Astrocyte (in vitro differentiated cells and primary cell): ENCODE measurements at regions not wholly inside any gene's neighbourhood (a gene's known extent, or its start where the extent isn't known, plus 50 kb on each side); places are given as distances from the start of the nearest gene placed in this dataset.

Experiments used
- DNase-seq: peaks from one replicate; pipeline ENCODE4 v3.0.0-alpha.2; 2010; ENCODE audit warnings: low read depth
- FAIRE-seq: peaks from 2 replicates; lab custom pipeline; 2011; peaks lifted over from hg19 to GRCh38; lab: Jason Lieb, UNC
- H2AFZ ChIP-seq: 2 replicates; pipeline ENCODE4 v1.6.0; 2012; ENCODE audit warnings: low read depth, low read length, inconsistent platforms
- H3K27ac ChIP-seq: 2 replicates; pipeline ENCODE4 v1.5.1; 2011; ENCODE audit warnings: low read depth, low read length, inconsistent platforms
- H3K27me3 ChIP-seq: 2 replicates; pipeline ENCODE4 v1.6.0; 2011; ENCODE audit warnings: low read length, inconsistent platforms; ENCODE audit not compliant: insufficient read depth
- H3K36me3 ChIP-seq: 2 replicates; pipeline ENCODE4 v1.5.1; 2011; ENCODE audit warnings: low read length, inconsistent platforms; ENCODE audit not compliant: insufficient read depth
- H3K4me1 ChIP-seq: 2 replicates; pipeline ENCODE4 v1.5.1; 2011; ENCODE audit warnings: low read length, inconsistent platforms; ENCODE audit not compliant: insufficient read depth
- H3K4me2 ChIP-seq: 2 replicates; pipeline ENCODE4 v1.6.0; 2012; ENCODE audit warnings: low read length, inconsistent platforms
- H3K4me3 ChIP-seq: 2 replicates; pipeline ENCODE4 v1.5.1; 2011; ENCODE audit warnings: low read depth, mild to moderate bottlenecking, low read length, inconsistent platforms; ENCODE audit not compliant: insufficient read depth
- H3K79me2 ChIP-seq: 2 replicates; pipeline ENCODE4 v1.6.0; 2012; ENCODE audit warnings: mild to moderate bottlenecking, low read length, inconsistent platforms; ENCODE audit not compliant: insufficient read depth
- H3K9ac ChIP-seq: 2 replicates; pipeline ENCODE4 v1.6.0; 2012; ENCODE audit warnings: mild to moderate bottlenecking, low read length, inconsistent platforms
- H3K9me3 ChIP-seq: 2 replicates; pipeline ENCODE4 v1.5.1; 2012; ENCODE audit warnings: low read depth, mild to moderate bottlenecking, low read length, inconsistent platforms; ENCODE audit not compliant: insufficient read depth
- H4K20me1 ChIP-seq: 2 replicates; pipeline ENCODE4 v1.6.0; 2012; ENCODE audit warnings: low read length, inconsistent platforms; ENCODE audit not compliant: insufficient read depth
- H3K27ac Mint-ChIP-seq: one replicate; pipeline ENCODE4 v1.8.0; 2021; ENCODE audit warnings: mild to moderate bottlenecking, mixed read lengths; ENCODE audit not compliant: unreplicated experiment
- H3K27me3 Mint-ChIP-seq: one replicate; pipeline ENCODE4 v1.8.0; 2021; ENCODE audit warnings: low read depth, mixed read lengths; ENCODE audit not compliant: unreplicated experiment
- H3K36me3 Mint-ChIP-seq: one replicate; pipeline ENCODE4 v1.8.0; 2021; ENCODE audit warnings: low read depth, mixed read lengths; ENCODE audit not compliant: unreplicated experiment
- H3K4me1 Mint-ChIP-seq: one replicate; pipeline ENCODE4 v1.8.0; 2021; ENCODE audit warnings: low read depth, mixed read lengths; ENCODE audit not compliant: unreplicated experiment
- H3K4me3 Mint-ChIP-seq: one replicate; pipeline ENCODE4 v1.8.0; 2021; ENCODE audit warnings: mild to moderate bottlenecking, moderate library complexity, mixed read lengths; ENCODE audit not compliant: unreplicated experiment
- H3K9me3 Mint-ChIP-seq: one replicate; pipeline ENCODE4 v1.8.0; 2021; ENCODE audit warnings: mild to moderate bottlenecking, mixed read lengths; ENCODE audit not compliant: unreplicated experiment
- EZH2 ChIP-seq: IDR thresholded peaks from 2 replicates; pipeline ENCODE4 v1.6.1; 2012; ENCODE audit warnings: mild to moderate bottlenecking, low read length, inconsistent platforms; ENCODE audit not compliant: insufficient read depth
- TF ChIP-seq, protein P1 (sequence below): IDR thresholded peaks from 2 replicates; pipeline ENCODE4 v1.5.1; 2011; ENCODE audit warnings: low read depth, mild to moderate bottlenecking, inconsistent platforms, low read length, moderate library complexity; ENCODE audit not compliant: insufficient read depth

DNA sequence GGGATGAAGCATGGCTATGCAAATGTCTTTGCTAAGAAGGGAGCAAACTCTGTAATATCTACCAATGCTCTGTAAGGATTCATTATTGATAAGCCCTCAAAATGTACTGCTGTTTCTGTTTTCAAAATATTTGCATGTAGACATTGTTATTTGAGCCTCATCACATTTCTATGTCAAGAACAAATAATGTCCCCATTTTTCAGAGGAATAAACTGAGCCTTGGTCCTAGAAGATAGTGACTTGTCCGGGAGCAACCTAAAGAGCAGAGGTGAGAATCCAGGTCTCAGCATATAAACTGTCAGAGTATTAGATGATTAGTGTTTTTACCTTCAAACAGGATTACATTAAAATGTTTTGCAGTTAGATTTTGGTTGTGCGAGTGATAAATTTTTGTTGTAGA, 125.5 kb upstream of the SRRM4 start:
- Histone ChIP-seq H3K4me3 (no peak overlapping the region), H3K9ac (no peak overlapping the region), H3K9me3 (peaks cover 6% of the 10 kb centered on the region), H4K20me1 (no peaks in the 10 kb centered on the region), H3K36me3 (no peaks in the 10 kb centered on the region), H2AFZ (no peak overlapping the region), H3K27ac (no peak overlapping the region), H3K27me3 (no peaks in the 10 kb centered on the region), H3K4me1 (no peaks in the 10 kb centered on the region), H3K4me2 (no peak overlapping the region), H3K79me2 (no peaks in the 10 kb centered on the region)
- H3K4me3 Mint-ChIP-seq: no peak overlapping the region
- H3K27me3 Mint-ChIP-seq: peaks cover 28% of the 10 kb centered on the region
- DNase-seq: no peak
- no peaks in the 10 kb centered on the region for H3K4me1 Mint-ChIP-seq
- FAIRE-seq: no peak
- H3K27ac Mint-ChIP-seq: no peak overlapping the region
- TF ChIP-seq, protein P1, sequence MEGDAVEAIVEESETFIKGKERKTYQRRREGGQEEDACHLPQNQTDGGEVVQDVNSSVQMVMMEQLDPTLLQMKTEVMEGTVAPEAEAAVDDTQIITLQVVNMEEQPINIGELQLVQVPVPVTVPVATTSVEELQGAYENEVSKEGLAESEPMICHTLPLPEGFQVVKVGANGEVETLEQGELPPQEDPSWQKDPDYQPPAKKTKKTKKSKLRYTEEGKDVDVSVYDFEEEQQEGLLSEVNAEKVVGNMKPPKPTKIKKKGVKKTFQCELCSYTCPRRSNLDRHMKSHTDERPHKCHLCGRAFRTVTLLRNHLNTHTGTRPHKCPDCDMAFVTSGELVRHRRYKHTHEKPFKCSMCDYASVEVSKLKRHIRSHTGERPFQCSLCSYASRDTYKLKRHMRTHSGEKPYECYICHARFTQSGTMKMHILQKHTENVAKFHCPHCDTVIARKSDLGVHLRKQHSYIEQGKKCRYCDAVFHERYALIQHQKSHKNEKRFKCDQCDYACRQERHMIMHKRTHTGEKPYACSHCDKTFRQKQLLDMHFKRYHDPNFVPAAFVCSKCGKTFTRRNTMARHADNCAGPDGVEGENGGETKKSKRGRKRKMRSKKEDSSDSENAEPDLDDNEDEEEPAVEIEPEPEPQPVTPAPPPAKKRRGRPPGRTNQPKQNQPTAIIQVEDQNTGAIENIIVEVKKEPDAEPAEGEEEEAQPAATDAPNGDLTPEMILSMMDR: no peak
- TF ChIP-seq EZH2: no peak
- no peaks in the 10 kb centered on the region for H3K36me3 Mint-ChIP-seq
- no peaks in the 10 kb centered on the region for H3K9me3 Mint-ChIP-seq

DNA sequence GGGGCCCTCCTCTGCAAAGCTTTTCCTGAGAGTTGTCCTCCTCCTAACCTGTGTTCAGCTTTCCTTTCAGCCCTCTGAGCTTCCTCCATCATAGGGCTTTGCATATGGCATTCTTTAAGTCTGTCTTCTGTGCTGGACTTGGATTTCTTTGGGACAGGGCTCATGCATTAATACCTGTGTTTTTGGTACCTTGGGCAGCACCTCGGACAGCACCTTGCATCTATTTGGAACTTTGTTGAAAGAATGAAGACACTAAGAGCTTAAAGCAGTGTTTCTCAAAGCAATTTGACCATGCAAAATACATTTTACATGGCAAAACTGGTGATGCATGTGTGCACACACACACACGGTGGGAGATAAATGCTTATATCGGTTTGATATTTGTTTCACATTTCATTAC, 115.0 kb upstream of the SRRM4 start:
- FAIRE-seq (no peak), DNase-seq (no peak)
- H3K4me1 Mint-ChIP-seq: no peaks in the 10 kb centered on the region
- no peak overlapping the region for H3K9ac ChIP-seq
- no peak overlapping the region for H3K27ac ChIP-seq
- no peak overlapping the region for H3K4me2 ChIP-seq
- no peaks in the 10 kb centered on the region for H3K79me2 ChIP-seq
- peaks cover 41% of the 10 kb centered on the region for H3K27me3 Mint-ChIP-seq
- no peak for TF ChIP-seq EZH2
- H3K4me1 ChIP-seq: no peaks in the 10 kb centered on the region
- no peak overlapping the region for H3K4me3 ChIP-seq
- no peak overlapping the region for H3K27ac Mint-ChIP-seq
- H2AFZ ChIP-seq: no peak overlapping the region
- H3K36me3 Mint-ChIP-seq: no peaks in the 10 kb centered on the region
- H3K36me3 ChIP-seq: no peaks in the 10 kb centered on the region
- peaks cover 4% of the 10 kb centered on the region for H3K9me3 ChIP-seq
- H3K27me3 ChIP-seq: no peaks in the 10 kb centered on the region
- H3K4me3 Mint-ChIP-seq: no peak overlapping the region
- no peaks in the 10 kb centered on the region for H4K20me1 ChIP-seq
- peaks cover 2% of the 10 kb centered on the region for H3K9me3 Mint-ChIP-seq

DNA sequence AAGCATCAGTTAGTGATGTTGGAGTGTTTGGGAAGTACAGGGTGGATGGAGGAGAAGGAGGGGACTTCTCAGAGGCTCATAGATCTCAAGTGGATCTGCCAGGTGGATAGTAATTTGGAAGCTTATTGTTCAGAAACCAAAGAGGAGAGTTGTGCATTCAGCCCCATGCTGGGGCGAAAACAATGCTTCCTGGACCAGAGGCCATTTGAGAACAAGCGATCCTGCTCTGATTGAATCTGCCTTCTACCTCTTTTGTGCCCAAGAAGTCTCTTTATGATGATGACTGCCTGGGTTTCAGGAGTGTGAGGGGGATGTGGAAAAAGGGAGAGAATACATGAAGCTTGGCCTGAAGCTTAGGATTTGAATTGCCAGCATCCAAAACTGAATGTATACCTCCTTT, 110.8 kb upstream of the SRRM4 start:
- no peaks in the 10 kb centered on the region for H3K36me3 ChIP-seq
- H4K20me1 ChIP-seq: no peaks in the 10 kb centered on the region
- FAIRE-seq (no peak), DNase-seq (no peak)
- H3K4me2 ChIP-seq: no peak overlapping the region
- peaks cover 7% of the 10 kb centered on the region for H3K9me3 ChIP-seq
- H3K4me1 ChIP-seq: no peaks in the 10 kb centered on the region
- Mint-ChIP-seq H3K9me3 (peaks cover 2% of the 10 kb centered on the region), H3K27me3 (peaks cover 24% of the 10 kb centered on the region), H3K36me3 (no peaks in the 10 kb centered on the region), H3K27ac (no peak overlapping the region), H3K4me3 (no peak overlapping the region), H3K4me1 (no peaks in the 10 kb centered on the region)
- no peaks in the 10 kb centered on the region for H3K79me2 ChIP-seq
- no peak overlapping the region for H3K4me3 ChIP-seq
- H3K27me3 ChIP-seq: no peaks in the 10 kb centered on the region
- H3K27ac ChIP-seq: no peak overlapping the region
- H3K9ac ChIP-seq: no peak overlapping the region
- no peak for TF ChIP-seq EZH2
- TF ChIP-seq, protein P1: no peak
- no peak overlapping the region for H2AFZ ChIP-seq
